ENCODE measurements at regions not wholly inside any gene's neighbourhood (a gene's known extent, or its start where the extent isn't known, plus 50 kb on each side); places are given as distances from the start of the nearest gene placed in this dataset.

- no peaks in the 10 kb centered on the region for H3K27me3 ChIP-seq (ENCODE audit: insufficient read depth, insufficient read length)
- no peaks in the 10 kb centered on the region for H3K36me3 ChIP-seq (ENCODE audit: insufficient read depth, insufficient read length, low read length)
- H3K9ac ChIP-seq (ENCODE audit: insufficient read length, low read depth): no peak overlapping the region
- no peak for TF ChIP-seq SUZ12 (IDR thresholded peaks at IDR 0.05; ENCODE audit: extremely low read depth, insufficient read depth, insufficient read length)
- TF ChIP-seq YY1 (IDR thresholded peaks at IDR 0.05; ENCODE audit: insufficient read depth, insufficient read length): no peak
- no peak for TF ChIP-seq ZNF274 (IDR thresholded peaks at IDR 0.05; ENCODE audit: low read depth, low read length)
- no peak overlapping the region for H3K4me3 ChIP-seq (ENCODE audit: insufficient read length, low read depth)
- H3K9me3 ChIP-seq (ENCODE audit: insufficient read depth, low read length): no peaks in the 10 kb centered on the region
- peaks cover 2% of the 10 kb centered on the region for H3K4me1 ChIP-seq (ENCODE audit: insufficient read depth, insufficient read length)
- DNase-seq (ENCODE audit: low read depth, low spot score): no peak
Measured at GRCh38 chr1:229941831-229942230, 125.2 kb upstream of the GALNT2 start.

GRCh38 chr1:229942501-229942900, 124.5 kb upstream of the GALNT2 start:
- H3K9me3 ChIP-seq (ENCODE audit: insufficient read depth, low read length): no peaks in the 10 kb centered on the region
- H3K36me3 ChIP-seq (ENCODE audit: insufficient read depth, insufficient read length, low read length): no peaks in the 10 kb centered on the region
- no peak overlapping the region for H3K4me3 ChIP-seq (ENCODE audit: insufficient read length, low read depth)
- peaks cover 2% of the 10 kb centered on the region for H3K4me1 ChIP-seq (ENCODE audit: insufficient read depth, insufficient read length)
- no peak overlapping the region for H3K9ac ChIP-seq (ENCODE audit: insufficient read length, low read depth)
- DNase-seq (ENCODE audit: low read depth, low spot score): no peak
- no peaks in the 10 kb centered on the region for H3K27me3 ChIP-seq (ENCODE audit: insufficient read depth, insufficient read length)
- TF ChIP-seq ZNF274 (IDR thresholded peaks at IDR 0.05; ENCODE audit: low read depth, low read length) (no peak), SUZ12 (IDR thresholded peaks at IDR 0.05; ENCODE audit: extremely low read depth, insufficient read depth, insufficient read length) (no peak), YY1 (IDR thresholded peaks at IDR 0.05; ENCODE audit: insufficient read depth, insufficient read length) (no peak)

- H3K4me1 ChIP-seq (ENCODE audit: insufficient read depth, insufficient read length): peaks cover 2% of the 10 kb centered on the region
Measured at GRCh38 chr1:229943148-229943714, 123.8 kb upstream of the GALNT2 start.

GRCh38 chr1:229943988-229944743, 122.9 kb upstream of the GALNT2 start:
- DNase-seq (ENCODE audit: low read depth, low spot score): no peak
- Histone ChIP-seq H3K9ac (ENCODE audit: insufficient read length, low read depth) (no peak overlapping the region), H3K4me1 (ENCODE audit: insufficient read depth, insufficient read length) (peaks cover 2% of the 10 kb centered on the region), H3K27me3 (ENCODE audit: insufficient read depth, insufficient read length) (no peaks in the 10 kb centered on the region), H3K36me3 (ENCODE audit: insufficient read depth, insufficient read length, low read length) (no peaks in the 10 kb centered on the region), H3K9me3 (ENCODE audit: insufficient read depth, low read length) (no peaks in the 10 kb centered on the region), H3K4me3 (ENCODE audit: insufficient read length, low read depth) (no peak overlapping the region)
- TF ChIP-seq YY1 (IDR thresholded peaks at IDR 0.05; ENCODE audit: insufficient read depth, insufficient read length): no peak
- TF ChIP-seq ZNF274 (IDR thresholded peaks at IDR 0.05; ENCODE audit: low read depth, low read length): no peak
- no peak for TF ChIP-seq SUZ12 (IDR thresholded peaks at IDR 0.05; ENCODE audit: extremely low read depth, insufficient read depth, insufficient read length)

More at GRCh38 chr1:229943148-229943714, 123.8 kb upstream of the GALNT2 start:
- no peaks in the 10 kb centered on the region for H3K27me3 ChIP-seq (ENCODE audit: insufficient read depth, insufficient read length)
- H3K9ac ChIP-seq (ENCODE audit: insufficient read length, low read depth): no peak overlapping the region
- no peak overlapping the region for H3K4me3 ChIP-seq (ENCODE audit: insufficient read length, low read depth)
- H3K9me3 ChIP-seq (ENCODE audit: insufficient read depth, low read length): no peaks in the 10 kb centered on the region
- no peak for DNase-seq (ENCODE audit: low read depth, low spot score)
- TF ChIP-seq ZNF274 (IDR thresholded peaks at IDR 0.05; ENCODE audit: low read depth, low read length): no peak
- TF ChIP-seq SUZ12 (IDR thresholded peaks at IDR 0.05; ENCODE audit: extremely low read depth, insufficient read depth, insufficient read length): no peak
- no peak for TF ChIP-seq YY1 (IDR thresholded peaks at IDR 0.05; ENCODE audit: insufficient read depth, insufficient read length)
- H3K36me3 ChIP-seq (ENCODE audit: insufficient read depth, insufficient read length, low read length): no peaks in the 10 kb centered on the region

- no peak overlapping the region for H3K9ac ChIP-seq (ENCODE audit: insufficient read length, low read depth)
- TF ChIP-seq YY1 (IDR thresholded peaks at IDR 0.05; ENCODE audit: insufficient read depth, insufficient read length) (no peak), ZNF274 (IDR thresholded peaks at IDR 0.05; ENCODE audit: low read depth, low read length) (no peak), SUZ12 (IDR thresholded peaks at IDR 0.05; ENCODE audit: extremely low read depth, insufficient read depth, insufficient read length) (no peak)
- no peak overlapping the region for H3K4me3 ChIP-seq (ENCODE audit: insufficient read length, low read depth)
- no peaks in the 10 kb centered on the region for H3K9me3 ChIP-seq (ENCODE audit: insufficient read depth, low read length)
- H3K4me1 ChIP-seq (ENCODE audit: insufficient read depth, insufficient read length): peaks cover 2% of the 10 kb centered on the region
- no peak for DNase-seq (ENCODE audit: low read depth, low spot score)
- H3K27me3 ChIP-seq (ENCODE audit: insufficient read depth, insufficient read length): no peaks in the 10 kb centered on the region
- H3K36me3 ChIP-seq (ENCODE audit: insufficient read depth, insufficient read length, low read length): no peaks in the 10 kb centered on the region
Measured at GRCh38 chr1:229945795-229946194, 121.2 kb upstream of the GALNT2 start.

GRCh38 chr1:229947968-229948367, 119.1 kb upstream of the GALNT2 start:
- Histone ChIP-seq H3K9ac (ENCODE audit: insufficient read length, low read depth) (no peak overlapping the region), H3K4me1 (ENCODE audit: insufficient read depth, insufficient read length) (no peaks in the 10 kb centered on the region), H3K9me3 (ENCODE audit: insufficient read depth, low read length) (no peaks in the 10 kb centered on the region), H3K36me3 (ENCODE audit: insufficient read depth, insufficient read length, low read length) (no peaks in the 10 kb centered on the region), H3K27me3 (ENCODE audit: insufficient read depth, insufficient read length) (no peaks in the 10 kb centered on the region), H3K4me3 (ENCODE audit: insufficient read length, low read depth) (no peak overlapping the region)
- DNase-seq (ENCODE audit: low read depth, low spot score): no peak
- no peak for TF ChIP-seq ZNF274 (IDR thresholded peaks at IDR 0.05; ENCODE audit: low read depth, low read length)
- no peak for TF ChIP-seq SUZ12 (IDR thresholded peaks at IDR 0.05; ENCODE audit: extremely low read depth, insufficient read depth, insufficient read length)
- no peak for TF ChIP-seq YY1 (IDR thresholded peaks at IDR 0.05; ENCODE audit: insufficient read depth, insufficient read length)

GRCh38 chr1:229948438-229948837, 118.6 kb upstream of the GALNT2 start:
- Histone ChIP-seq H3K9ac (ENCODE audit: insufficient read length, low read depth) (no peak overlapping the region), H3K36me3 (ENCODE audit: insufficient read depth, insufficient read length, low read length) (no peaks in the 10 kb centered on the region), H3K4me1 (ENCODE audit: insufficient read depth, insufficient read length) (no peaks in the 10 kb centered on the region), H3K4me3 (ENCODE audit: insufficient read length, low read depth) (no peak overlapping the region), H3K27me3 (ENCODE audit: insufficient read depth, insufficient read length) (no peaks in the 10 kb centered on the region), H3K9me3 (ENCODE audit: insufficient read depth, low read length) (no peaks in the 10 kb centered on the region)
- no peak for DNase-seq (ENCODE audit: low read depth, low spot score)
- TF ChIP-seq SUZ12 (IDR thresholded peaks at IDR 0.05; ENCODE audit: extremely low read depth, insufficient read depth, insufficient read length): no peak
- no peak for TF ChIP-seq ZNF274 (IDR thresholded peaks at IDR 0.05; ENCODE audit: low read depth, low read length)
- TF ChIP-seq YY1 (IDR thresholded peaks at IDR 0.05; ENCODE audit: insufficient read depth, insufficient read length): no peak

Measured in NT2/D1 (cell line).